Gastrocnemius medialis (tissue), 4 donors: ENCODE measurements at regions not wholly inside any gene's neighbourhood (a gene's known extent, or its start where the extent isn't known, plus 50 kb on each side); places are given as distances from the start of the nearest gene placed in this dataset.
A peak's percentile ranks its signal among the peaks of the same experiment; 100 is the strongest.

ENCODE experiments used
- ATAC-seq, 2 donors: fragments of 150-250 bp; one replicate each; pipeline ENCODE4 v1.9.1; 2016
- DNase-seq, 2 donors: peaks; one replicate each; pipeline ENCODE4 v3.0.0-alpha.2; 2019
- H3K27ac ChIP-seq, 4 donors: fragments of 200-600 bp; sonication (generic); 1 replicate in 1 of 4; 2 replicates in 3 of 4; pipeline ENCODE4 v1.5.1; 2016 to 2018; ENCODE audit warnings: mild to moderate bottlenecking in 2 of 4, moderate library complexity in 1 of 4
- H3K27me3 ChIP-seq, 3 donors: fragments of 200-600 bp; sonication (generic) in 2 of 3; 1 replicate in 1 of 3; 2 replicates in 2 of 3; pipeline versions ENCODE4 v1.5.1 to v1.6.0; 2016 to 2019; ENCODE audit warnings: mild to moderate bottlenecking in 1 of 3, moderate library complexity in 1 of 3
- H3K36me3 ChIP-seq, 2 donors: fragments of 200-600 bp; sonication (generic) in 1 of 2; one replicate each; pipeline ENCODE4 v1.5.1; 2017 to 2018
- H3K4me1 ChIP-seq, 2 donors: fragments of 200-600 bp; sonication (generic) in 1 of 2; one replicate each; pipeline ENCODE4 v1.5.1; 2016 to 2017; ENCODE audit warnings: mild to moderate bottlenecking in 2 of 2
- H3K4me3 ChIP-seq, 4 donors: fragments of 200-600 bp; sonication (generic) in 3 of 4; 1 replicate in 1 of 4; 2 replicates in 3 of 4; pipeline ENCODE4 v1.5.1; 2016 to 2019; ENCODE audit warnings: mild to moderate bottlenecking in 2 of 4
- H3K9me3 ChIP-seq, 3 donors: fragments of 200-600 bp; sonication (generic) in 2 of 3; 1 replicate in 1 of 3; 2 replicates in 2 of 3; pipeline ENCODE4 v1.5.1; 2016 to 2019
- CTCF ChIP-seq, 5 experiments: fragments of 450-650 bp in 3 of 5; fragments of 200-600 bp in 2 of 5; sonication (generic) in 2 of 5; IDR thresholded peaks in 4 of 5; conservative IDR thresholded peaks in 1 of 5; 1 replicate in 4 of 5; 2 replicates in 1 of 5; pipeline ENCODE4 v1.5.1; 2016 to 2019; ENCODE audit warnings: antibody characterized with exemption in 5 of 5, mild to moderate bottlenecking in 3 of 5, moderate library complexity in 3 of 5
- POLR2A ChIP-seq, 2 donors: fragments of 450-650 bp; IDR thresholded peaks; one replicate each; pipeline ENCODE4 v1.6.1; 2017; ENCODE audit warnings: antibody characterized with exemption in 2 of 2, mild to moderate bottlenecking in 2 of 2, moderate library complexity in 2 of 2
- in situ Hi-C, 4 donors: fragments of 200-750 bp; cut with MboI; loops; one replicate each; pipeline versions ENCODE4 v1.15.0 to v1.8.0; 2017; ENCODE audit warnings: low sequenced_read_pairs in 4 of 4
- intact Hi-C: fragments of 100-400 bp; cut with DNase I; formaldehyde crosslinking; loops from one replicate; pipeline ENCODE4 v1.15.1; 2023; ENCODE audit warnings: low total_unique reads

- in situ Hi-C loops = loop anchor here in 1 of 4 donors (25.0 kb wide), 1 partner anchor 105 kb away; no protein-coding TSS in a partner anchor
- Histone ChIP-seq H3K27me3 (no peaks in the 10 kb centered on the region), H3K27ac (no peak overlapping the region), H3K9me3 (no peaks in the 10 kb centered on the region), H3K4me1 (no peaks in the 10 kb centered on the region), H3K36me3 (no peaks in the 10 kb centered on the region), H3K4me3 (no peak overlapping the region)
- ATAC-seq (no peak), DNase-seq (no peak)
- TF ChIP-seq CTCF (IDR thresholded peaks at IDR 0.05 in 4 of 5, conservative IDR thresholded peaks at IDR 0.05 in 1 of 5) = no peak
- no peak for TF ChIP-seq POLR2A (IDR thresholded peaks at IDR 0.05)
- intact Hi-C loops = no loop called here
Measured at GRCh38 chr17:27981978-27982377, 60.5 kb upstream of the NLK start.

GRCh38 chr17:27982688-27983087, 59.8 kb upstream of the NLK start:
- intact Hi-C loops (no loop called here), in situ Hi-C loops (loop anchor here in 1 of 4 donors (25.0 kb wide), 1 partner anchor 105 kb away; no protein-coding TSS in a partner anchor)
- Histone ChIP-seq H3K27me3 (no peaks in the 10 kb centered on the region), H3K27ac (peak overlapping the region in 1 of 4 donors; percentile 70), H3K4me1 (no peaks in the 10 kb centered on the region), H3K9me3 (no peaks in the 10 kb centered on the region), H3K4me3 (no peak overlapping the region), H3K36me3 (no peaks in the 10 kb centered on the region)
- ATAC-seq = no peak
- DNase-seq = no peak
- TF ChIP-seq POLR2A (IDR thresholded peaks at IDR 0.05) (no peak), CTCF (IDR thresholded peaks at IDR 0.05 in 4 of 5, conservative IDR thresholded peaks at IDR 0.05 in 1 of 5) (no peak)

- no peak for TF ChIP-seq POLR2A (IDR thresholded peaks at IDR 0.05)
- TF ChIP-seq CTCF (IDR thresholded peaks at IDR 0.05 in 4 of 5, conservative IDR thresholded peaks at IDR 0.05 in 1 of 5) = no peak
- no peak for ATAC-seq
- no peaks in the 10 kb centered on the region for H3K36me3 ChIP-seq
- no peaks in the 10 kb centered on the region for H3K4me1 ChIP-seq
- peak overlapping the region in 2 of 4 donors; percentile 52 to 70 for H3K27ac ChIP-seq
- H3K27me3 ChIP-seq = no peaks in the 10 kb centered on the region
- no peak overlapping the region for H3K4me3 ChIP-seq
- in situ Hi-C loops = loop anchor here in 1 of 4 donors (25.0 kb wide), 1 partner anchor 103 kb away; no protein-coding TSS in a partner anchor
- intact Hi-C loops = no loop called here
- H3K9me3 ChIP-seq = no peaks in the 10 kb centered on the region
- DNase-seq = no peak
Measured at GRCh38 chr17:27983853-27984252, 58.6 kb upstream of the NLK start.

GRCh38 chr17:27984404-27984803, 58.1 kb upstream of the NLK start:
- DNase-seq (no peak), ATAC-seq (no peak)
- H3K27ac ChIP-seq = peak overlapping the region in 3 of 4 donors; percentile 52 to 70 (median 54)
- TF ChIP-seq CTCF (IDR thresholded peaks at IDR 0.05 in 4 of 5, conservative IDR thresholded peaks at IDR 0.05 in 1 of 5) (no peak), POLR2A (IDR thresholded peaks at IDR 0.05) (no peak)
- H3K27me3 ChIP-seq = no peaks in the 10 kb centered on the region
- no peaks in the 10 kb centered on the region for H3K9me3 ChIP-seq
- in situ Hi-C loops (loop anchor here in 1 of 4 donors (25.0 kb wide), 1 partner anchor 103 kb away; no protein-coding TSS in a partner anchor), intact Hi-C loops (no loop called here)
- H3K36me3 ChIP-seq = no peaks in the 10 kb centered on the region
- H3K4me1 ChIP-seq = no peaks in the 10 kb centered on the region
- H3K4me3 ChIP-seq = peak overlapping the region in 1 of 4 donors; percentile 2

- H3K27me3 ChIP-seq = no peaks in the 10 kb centered on the region
- no peaks in the 10 kb centered on the region for H3K9me3 ChIP-seq
- no peaks in the 10 kb centered on the region for H3K36me3 ChIP-seq
- intact Hi-C loops = no loop called here
- ATAC-seq (peak; percentile 54 to 63), DNase-seq (no peak)
- peak overlapping the region; percentile 45 to 70 (median 54) for H3K27ac ChIP-seq
- no peaks in the 10 kb centered on the region for H3K4me1 ChIP-seq
- peak in 1 of 2 donors; percentile 18 for TF ChIP-seq POLR2A (IDR thresholded peaks at IDR 0.05)
- TF ChIP-seq CTCF (IDR thresholded peaks at IDR 0.05 in 4 of 5, conservative IDR thresholded peaks at IDR 0.05 in 1 of 5) = no peak
- H3K4me3 ChIP-seq = peak overlapping the region in 2 of 4 donors; percentile 2 to 28
- in situ Hi-C loops = loop anchor here in 1 of 4 donors (25.0 kb wide), 1 partner anchor 102 kb away; no protein-coding TSS in a partner anchor
Measured at GRCh38 chr17:27984816-27985215, 57.7 kb upstream of the NLK start.
